Small intestine (tissue), 7 donors: ENCODE measurements at regions not wholly inside any gene's neighbourhood (a gene's known extent, or its start where the extent isn't known, plus 50 kb on each side); places are given as distances from the start of the nearest gene placed in this dataset.
A peak's percentile ranks its signal among the peaks of the same experiment; 100 is the strongest.
"Not testable (repeated sequence)": the region's sequence is repeated elsewhere in the genome, so short reads cannot be mapped to it uniquely, and the experiment has no call there.

Source experiments
- DNase-seq, 2 donors: peaks; one replicate each; pipeline versions ENCODE4 v3.0.0 to v3.0.0-alpha.2; 2013
- FAIRE-seq: peaks from 2 replicates; lab custom pipeline; 2012; peaks lifted over from hg19 to GRCh38; lab: Jason Lieb, UNC
- H3K27ac ChIP-seq, 3 donors: one replicate each; pipeline ENCODE4 v1.5.1; 2013; ENCODE audit warnings: low read length in 2 of 3, mild to moderate bottlenecking in 2 of 3, control low read depth in 1 of 3, inconsistent platforms in 1 of 3, low read depth in 1 of 3, moderate library complexity in 1 of 3
- H3K27me3 ChIP-seq, 3 donors: one replicate each; pipeline ENCODE4 v1.6.1; 2013; ENCODE audit warnings: low read length in 3 of 3, inconsistent platforms in 1 of 3; ENCODE audit not compliant: control insufficient read depth in 3 of 3, insufficient read depth in 3 of 3
- H3K36me3 ChIP-seq, 3 donors: one replicate each; pipeline ENCODE4 v1.6.1; 2013; ENCODE audit warnings: low read length in 3 of 3, inconsistent platforms in 1 of 3, low read depth in 1 of 3, mild to moderate bottlenecking in 1 of 3, moderate library complexity in 1 of 3; ENCODE audit not compliant: control insufficient read depth in 3 of 3, insufficient read depth in 2 of 3
- H3K4me1 ChIP-seq, 3 donors: one replicate each; pipeline ENCODE4 v1.6.1; 2013; ENCODE audit warnings: low read length in 2 of 3, inconsistent platforms in 1 of 3, low read depth in 1 of 3, mild to moderate bottlenecking in 1 of 3, moderate library complexity in 1 of 3; ENCODE audit not compliant: control insufficient read depth in 3 of 3, insufficient read depth in 2 of 3
- H3K4me3 ChIP-seq, 3 donors: one replicate each; pipeline ENCODE4 v1.5.1; 2013; ENCODE audit warnings: low read length in 3 of 3, control low read depth in 1 of 3, inconsistent platforms in 1 of 3, low read depth in 1 of 3, mild to moderate bottlenecking in 1 of 3, moderate library complexity in 1 of 3
- H3K9me3 ChIP-seq, 2 donors: one replicate each; pipeline ENCODE4 v1.6.1; 2013; ENCODE audit warnings: low read depth in 1 of 2, low read length in 1 of 2; ENCODE audit not compliant: control insufficient read depth in 2 of 2, insufficient read depth in 1 of 2
- WGBS, 3 donors: extraction: QIAGEN DNeasy Blood & Tissue Kit; methylation state at CpG; one replicate each; pipeline ENCODE4 v1.1.7; 2013; 5-methylcytosine and 5-hydroxymethylcytosine counted together
- donor health status: healthy with polysubstance abuse.
- donor health status: control.
- donor health status: control.
- donor health status: Bipolar disorder and iron deficiency.
- donor health status: healthy.

DNA sequence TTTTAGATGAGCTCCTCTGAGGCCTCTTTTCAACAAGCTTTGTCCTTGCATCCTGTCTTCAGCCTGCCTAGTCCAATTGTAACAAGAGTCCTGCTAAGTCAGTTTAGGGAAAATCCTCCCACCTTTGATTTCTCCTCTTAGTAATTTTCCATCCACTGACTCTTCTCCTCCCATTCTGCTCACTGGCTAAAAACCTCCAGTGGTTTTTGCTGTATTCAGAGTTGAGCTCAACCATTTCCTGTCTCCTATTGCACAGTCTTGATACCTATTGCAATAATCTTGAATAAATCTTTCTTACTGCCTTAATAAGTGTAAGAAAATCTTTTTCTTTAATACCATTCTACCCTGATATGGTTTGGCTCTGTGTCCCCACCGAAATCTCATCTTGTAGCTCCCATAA is 117.8 kb upstream of the ENPP6 start:
- Histone ChIP-seq H3K9me3 (peaks cover 0 to 4% of the 10 kb centered on the region in 2 donors), H3K4me1 (peaks cover 5 to 10% (median 9%) of the 10 kb centered on the region in 3 donors)
- WGBS, 3 donors: 0 to 6% (median 0%) methylated on average over 1 of the region's 1 CpG

GRCh38 chr4:184333446-184333845 is 115.8 kb upstream of the ENPP6 start:
- H3K27ac ChIP-seq, H3K27me3 ChIP-seq, H3K4me3 ChIP-seq, H3K9me3 ChIP-seq, DNase-seq, H3K36me3 ChIP-seq, FAIRE-seq: not testable (repeated sequence)
- H3K4me1 ChIP-seq: peaks cover 5 to 12% (median 10%) of the 10 kb centered on the region in 3 donors
- 81 to 89% (median 88%) methylated on average over 13 to 14 of the region's 14 CpGs for WGBS, 3 donors

More for the DNA sequence above, 117.8 kb upstream of the ENPP6 start:
- no peak for FAIRE-seq
- Histone ChIP-seq H3K36me3 (no peaks in the 10 kb centered on the region), H3K4me3 (no peak overlapping the region), H3K27ac (no peak overlapping the region), H3K27me3 (no peaks in the 10 kb centered on the region)
- DNase-seq: no peak

DNA sequence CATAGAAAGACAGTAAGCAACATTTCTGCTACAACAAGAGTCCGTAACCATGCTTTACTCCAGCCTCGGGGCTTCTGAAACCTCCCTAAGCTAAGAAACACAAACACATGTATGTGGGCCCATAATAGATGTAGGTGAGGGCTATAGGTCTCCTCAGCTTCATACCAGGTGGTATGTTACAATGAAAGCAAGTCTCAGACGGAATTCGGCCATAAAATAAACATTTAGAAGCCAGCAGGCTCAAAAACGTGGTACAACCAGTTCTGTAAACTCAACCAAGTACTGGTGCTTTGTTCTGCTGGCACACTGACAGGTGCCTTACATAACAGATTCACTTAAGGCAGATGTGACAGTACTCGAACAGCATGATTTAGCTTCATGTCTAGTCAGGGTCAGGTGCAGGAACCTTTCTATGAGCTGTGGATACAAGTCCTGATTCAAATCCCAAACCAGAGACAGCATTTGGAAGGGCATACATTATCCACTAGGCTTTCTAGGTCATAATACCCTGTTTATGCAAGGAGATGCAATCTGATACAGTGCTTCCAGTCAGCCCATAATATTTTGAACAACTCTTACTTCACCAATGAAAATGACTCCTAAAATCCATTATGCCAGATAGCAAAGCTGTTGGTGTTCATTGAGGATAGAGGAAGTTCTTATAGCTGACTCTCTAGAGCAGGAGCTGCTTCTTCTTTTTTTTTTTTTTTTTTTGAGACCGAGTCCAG is 113.8 kb upstream of the ENPP6 start:
- no peaks in the 10 kb centered on the region for H3K27me3 ChIP-seq
- peak overlapping the region in 2 of 3 donors; percentile 14 to 76 for H3K27ac ChIP-seq
- H3K4me3 ChIP-seq: no peak overlapping the region
- no peaks in the 10 kb centered on the region for H3K9me3 ChIP-seq
- H3K36me3 ChIP-seq: no peaks in the 10 kb centered on the region
- 17 to 51% (median 32%) methylated on average over 7 of the region's 7 CpGs for WGBS, 3 donors
- peaks cover 5 to 12% (median 10%) of the 10 kb centered on the region in 3 donors for H3K4me1 ChIP-seq
- peak in 1 of 2 donors; percentile 60 for DNase-seq
- no peak for FAIRE-seq

GRCh38 chr4:184330517-184331094 is 112.9 kb upstream of the ENPP6 start:
- H3K36me3 ChIP-seq, H3K27me3 ChIP-seq, H3K9me3 ChIP-seq, DNase-seq, FAIRE-seq, H3K4me3 ChIP-seq: not testable (repeated sequence)
- WGBS, 3 donors: 76 to 82% (median 78%) methylated on average over 5 of the region's 5 CpGs
- Histone ChIP-seq H3K27ac (peak overlapping the region in 1 of 3 donors; percentile 76), H3K4me1 (peaks cover 5 to 12% (median 10%) of the 10 kb centered on the region in 3 donors)

DNA sequence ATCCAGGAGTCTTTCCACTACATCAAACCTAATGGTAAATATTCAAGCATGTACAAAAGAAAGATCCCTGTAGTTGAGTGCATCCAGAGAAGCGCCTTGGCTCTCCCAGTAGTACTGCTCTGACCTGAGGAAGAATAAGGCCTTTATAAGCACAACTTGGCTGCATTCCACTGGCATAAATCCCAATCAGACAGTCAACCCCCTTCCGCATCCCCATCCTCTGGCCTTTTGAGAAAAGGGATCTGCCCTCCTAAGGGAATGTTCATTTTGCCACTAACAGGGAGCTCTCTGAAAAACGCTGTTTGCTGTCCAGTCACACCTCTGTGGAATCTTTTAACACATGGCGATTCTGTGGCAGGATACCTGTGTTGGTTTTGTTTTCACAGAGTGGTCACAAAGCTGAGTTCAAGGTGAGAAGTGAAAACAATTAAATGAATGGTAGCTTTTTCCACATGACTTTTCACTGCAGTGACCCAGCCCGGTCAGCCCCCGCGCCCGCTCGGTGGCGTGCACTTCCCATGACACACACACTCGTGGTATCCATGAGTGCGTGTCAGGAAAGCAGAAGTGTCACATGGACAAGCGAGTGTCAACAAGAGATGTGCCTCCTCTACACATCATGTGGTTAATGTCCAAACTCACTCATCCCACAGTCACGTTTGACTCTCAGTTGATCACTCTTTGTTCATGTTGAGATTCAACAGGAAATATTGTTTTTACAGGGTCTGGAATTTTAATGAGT is 112.2 kb upstream of the ENPP6 start:
- FAIRE-seq (no peak), DNase-seq (no peak)
- Histone ChIP-seq H3K27ac (peak overlapping the region in 1 of 3 donors; percentile 41), H3K4me1 (peaks cover 5 to 12% (median 10%) of the 10 kb centered on the region in 3 donors), H3K27me3 (no peaks in the 10 kb centered on the region), H3K9me3 (no peaks in the 10 kb centered on the region), H3K36me3 (no peaks in the 10 kb centered on the region), H3K4me3 (no peak overlapping the region)
- WGBS, 3 donors: 75 to 89% (median 87%) methylated on average over 14 of the region's 14 CpGs

DNA sequence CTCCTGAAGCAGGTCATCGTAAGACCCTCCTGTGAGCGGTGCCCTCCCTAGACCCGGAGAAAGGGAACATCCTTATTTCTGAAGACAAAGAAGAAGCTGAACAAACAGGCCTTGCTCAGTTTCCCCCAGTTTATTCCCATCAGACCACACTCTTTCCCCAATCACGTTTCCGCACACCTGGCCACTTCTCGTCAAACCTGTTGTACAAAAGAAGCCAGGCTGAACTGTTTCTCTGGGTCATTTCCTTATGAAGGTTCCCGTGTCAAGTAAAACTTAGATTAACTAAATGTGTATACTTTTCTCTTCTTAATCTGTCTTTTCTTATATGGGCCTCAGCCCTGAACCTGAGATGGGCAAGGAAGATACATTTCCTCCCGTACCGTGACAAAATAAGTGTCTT is 111.6 kb upstream of the ENPP6 start:
- FAIRE-seq: no peak
- Histone ChIP-seq H3K4me3 (no peak overlapping the region), H3K27me3 (no peaks in the 10 kb centered on the region), H3K36me3 (no peaks in the 10 kb centered on the region), H3K4me1 (peaks cover 5 to 12% (median 10%) of the 10 kb centered on the region in 3 donors), H3K27ac (peak overlapping the region in 1 of 3 donors; percentile 41), H3K9me3 (no peaks in the 10 kb centered on the region)
- WGBS, 3 donors: 54 to 79% (median 68%) methylated on average over 9 of the region's 9 CpGs
- peak in 1 of 2 donors; percentile 45 for DNase-seq

DNA sequence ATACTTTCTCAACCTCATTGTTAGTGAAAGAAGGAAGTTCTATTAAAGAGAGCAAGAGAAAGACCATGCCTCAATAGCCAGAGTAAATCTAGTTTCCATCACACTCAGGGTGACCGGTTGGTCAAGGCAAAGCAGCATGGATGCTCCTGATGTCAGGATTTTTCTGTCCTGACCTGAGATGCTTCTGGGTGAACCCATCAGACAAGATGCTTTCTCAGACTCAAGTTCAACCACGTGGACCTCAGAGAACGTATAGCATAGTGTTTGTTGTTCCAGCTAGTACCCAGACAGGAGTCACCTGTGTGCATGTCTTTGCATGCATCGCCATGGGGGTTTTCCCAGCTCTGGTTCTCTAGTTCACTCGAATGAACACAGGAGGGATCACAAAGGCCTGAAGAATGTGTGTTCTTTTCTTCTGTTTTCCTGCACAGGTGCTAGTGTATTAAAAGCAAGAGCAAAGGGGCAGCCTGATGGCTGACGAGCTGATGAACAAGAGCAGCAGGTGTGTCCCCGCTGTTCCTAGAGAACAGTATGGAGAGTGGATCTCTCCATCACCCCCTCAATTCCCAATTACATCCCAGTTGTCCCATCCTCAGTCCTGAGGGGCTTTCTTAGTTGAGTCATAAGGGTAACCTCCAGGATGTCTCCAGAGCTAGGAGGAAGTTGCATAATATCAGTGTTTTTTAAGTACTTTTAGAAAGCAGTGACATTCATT is 110.5 kb upstream of the ENPP6 start:
- H3K27me3 ChIP-seq: no peaks in the 10 kb centered on the region
- 71 to 82% (median 77%) methylated on average over 7 of the region's 7 CpGs for WGBS, 3 donors
- H3K27ac ChIP-seq: peak overlapping the region in 1 of 3 donors; percentile 38
- no peak for DNase-seq
- no peak for FAIRE-seq
- no peaks in the 10 kb centered on the region for H3K9me3 ChIP-seq
- no peak overlapping the region for H3K4me3 ChIP-seq
- H3K4me1 ChIP-seq: peaks cover 5 to 12% (median 10%) of the 10 kb centered on the region in 3 donors
- no peaks in the 10 kb centered on the region for H3K36me3 ChIP-seq
